ENCODE measurements at regions not wholly inside any gene's neighbourhood (a gene's known extent, or its start where the extent isn't known, plus 50 kb on each side); places are given as distances from the start of the nearest gene placed in this dataset.

DNA sequence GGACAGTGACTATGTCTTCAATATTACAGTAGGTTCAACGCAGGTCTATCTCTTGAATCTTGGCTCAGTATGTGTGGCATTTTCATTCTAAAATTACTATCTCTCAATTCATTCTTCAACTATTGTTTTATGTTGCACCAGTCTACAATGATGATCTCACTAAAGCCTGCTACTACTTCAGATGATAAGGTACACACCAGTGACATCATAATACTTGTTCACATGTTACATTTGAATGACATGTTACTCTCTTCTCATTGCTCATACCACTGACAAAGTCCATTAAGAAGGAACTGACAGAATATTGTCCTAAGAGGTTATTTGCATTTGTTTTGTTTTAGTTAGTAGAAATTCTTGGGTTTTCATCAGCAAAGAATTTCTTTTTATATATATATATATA is 165.2 kb upstream of the ST8SIA4 start:
- TF ChIP-seq PYGO2 (tag; IDR thresholded peaks at IDR 0.05) (no peak), DIDO1 (tag; IDR thresholded peaks at IDR 0.05; ENCODE audit: low read depth) (no peak), RBFOX2 (IDR thresholded peaks at IDR 0.05; ENCODE audit: low read depth, low read length) (no peak), CSDE1 (IDR thresholded peaks at IDR 0.05) (no peak), ERF (CRISPR knock-in tag; IDR thresholded peaks at IDR 0.05) (no peak), MYNN (IDR thresholded peaks at IDR 0.05) (no peak), MYNN (CRISPR knock-in tag; IDR thresholded peaks at IDR 0.05) (no peak), ZNF253 (CRISPR knock-in tag; conservative IDR thresholded peaks at IDR 0.05) (no peak), HNRNPL (IDR thresholded peaks at IDR 0.05; ENCODE audit: low read depth, low read length) (no peak)

Measured in K562 (cell line).